GM21723 (cell line): ENCODE measurements at regions not wholly inside any gene's neighbourhood (a gene's known extent, or its start where the extent isn't known, plus 50 kb on each side); places are given as distances from the start of the nearest gene placed in this dataset.
"Not testable (repeated sequence)": the region's sequence is repeated elsewhere in the genome, so short reads cannot be mapped to it uniquely, and the experiment has no call there.

Experiments used
- ATAC-seq: cut with Tn5 transposase; IDR thresholded peaks from one replicate; pipeline ENCODE4 v1.9.1; 2021; ENCODE audit warnings: mild to moderate bottlenecking, moderate library complexity; ENCODE audit not compliant: unreplicated experiment

DNA sequence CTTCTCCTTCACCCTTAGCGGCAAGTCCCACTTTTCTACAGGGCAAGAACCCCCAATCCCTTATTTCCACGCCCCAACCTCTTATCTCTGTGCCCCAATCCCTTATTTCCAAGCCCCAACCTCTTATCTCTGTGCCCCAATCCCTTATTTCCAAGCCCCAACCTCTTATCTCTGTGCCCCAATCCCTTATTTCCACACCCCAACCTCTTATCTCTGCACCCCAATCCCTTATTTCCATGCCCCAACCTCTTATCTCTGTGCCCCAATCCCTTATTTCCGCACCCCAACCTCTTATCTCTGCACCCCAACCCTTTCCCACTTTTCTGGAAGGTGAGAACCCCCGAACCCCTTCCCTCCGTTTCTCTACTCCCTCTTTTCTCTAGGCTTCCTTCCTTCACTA lies 116.1 kb upstream of the GJE1 start:
- not testable (repeated sequence) for ATAC-seq

DNA sequence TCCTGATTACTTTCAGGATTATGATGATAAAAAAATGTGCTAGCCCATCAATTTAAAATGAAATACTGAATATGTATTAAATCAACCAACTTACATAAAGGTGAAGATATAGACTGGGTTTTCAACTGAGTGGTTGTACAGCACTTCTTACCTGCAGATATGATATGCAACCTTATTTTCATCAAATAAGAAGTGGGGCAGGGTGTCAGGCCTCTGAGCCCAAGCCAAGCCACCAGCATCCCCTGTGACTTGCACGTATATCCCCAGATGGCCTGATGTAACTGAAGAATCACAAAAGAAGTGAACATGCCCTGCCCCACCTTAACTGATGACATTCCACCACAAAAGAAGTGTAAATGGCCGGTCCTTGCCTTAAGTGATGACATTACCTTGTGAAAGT lies 117.3 kb upstream of the GJE1 start:
- ATAC-seq: not testable (repeated sequence)

DNA sequence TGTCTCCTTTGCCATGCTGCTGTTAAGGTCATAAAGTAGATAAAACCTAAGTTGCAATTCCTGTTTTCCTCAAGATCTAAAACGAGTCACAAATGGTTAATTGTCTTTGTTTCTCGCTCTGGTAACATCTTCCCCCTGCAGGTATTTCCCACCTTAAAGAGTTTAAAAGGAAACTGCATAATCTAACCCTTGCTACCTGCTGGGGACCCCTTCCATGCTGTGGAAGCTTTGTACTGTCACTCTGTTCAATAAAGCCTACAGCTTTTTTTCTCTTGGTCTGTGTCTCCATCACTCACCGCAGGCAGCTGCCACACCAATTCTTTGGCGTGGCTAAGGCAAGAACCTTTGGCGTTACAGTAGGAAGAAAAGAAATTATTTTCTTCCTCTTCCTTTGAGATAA lies 117.7 kb upstream of the GJE1 start:
- no peak for ATAC-seq

DNA sequence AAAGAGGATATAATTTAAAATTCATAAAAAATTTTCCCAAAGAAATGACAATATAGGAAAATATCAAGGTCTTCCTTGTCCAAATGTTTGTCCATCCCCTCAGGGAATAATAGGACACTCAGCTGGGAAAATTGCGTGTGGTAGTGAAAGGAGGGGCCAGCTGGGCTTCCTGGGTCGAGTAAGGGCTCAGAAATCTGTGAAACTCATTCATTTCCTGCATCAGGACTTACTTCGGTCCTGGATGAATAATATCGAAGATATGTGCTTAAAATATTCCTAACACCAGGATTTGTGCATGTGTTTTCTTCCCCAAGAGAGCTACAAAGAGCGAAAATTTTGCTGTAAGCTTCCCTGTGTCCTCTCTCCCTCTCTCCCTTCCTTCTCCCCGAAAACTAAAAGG lies 118.2 kb upstream of the GJE1 start:
- no peak for ATAC-seq

DNA sequence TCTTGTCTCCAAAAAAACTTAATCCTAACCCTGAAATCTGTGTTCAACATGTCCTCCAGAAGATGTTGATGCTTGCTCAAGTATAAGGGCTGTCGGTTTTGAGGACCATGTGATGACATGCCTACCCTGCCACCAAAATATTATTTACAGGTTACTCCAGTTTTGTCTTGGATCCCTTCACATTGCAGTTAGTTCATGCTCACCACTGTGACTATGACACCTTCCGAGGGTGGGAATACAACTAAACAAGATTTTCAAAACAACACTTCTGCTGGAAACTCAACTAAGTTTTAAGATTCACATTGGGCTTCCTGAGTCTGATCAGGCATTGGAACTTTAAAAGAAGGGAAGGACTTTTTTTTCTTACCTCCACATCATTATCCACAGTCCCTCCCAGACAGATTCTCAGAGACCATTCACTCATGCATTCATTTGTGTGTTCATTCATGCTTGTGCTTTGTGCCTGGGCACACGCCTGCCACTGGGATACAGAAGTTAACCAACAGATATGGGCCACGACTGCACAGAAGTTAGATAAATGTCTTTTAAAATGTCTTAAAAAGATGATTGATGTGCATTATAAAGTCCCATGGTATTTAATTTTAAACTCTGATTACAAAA lies 118.7 kb upstream of the GJE1 start:
- no peak for ATAC-seq

DNA sequence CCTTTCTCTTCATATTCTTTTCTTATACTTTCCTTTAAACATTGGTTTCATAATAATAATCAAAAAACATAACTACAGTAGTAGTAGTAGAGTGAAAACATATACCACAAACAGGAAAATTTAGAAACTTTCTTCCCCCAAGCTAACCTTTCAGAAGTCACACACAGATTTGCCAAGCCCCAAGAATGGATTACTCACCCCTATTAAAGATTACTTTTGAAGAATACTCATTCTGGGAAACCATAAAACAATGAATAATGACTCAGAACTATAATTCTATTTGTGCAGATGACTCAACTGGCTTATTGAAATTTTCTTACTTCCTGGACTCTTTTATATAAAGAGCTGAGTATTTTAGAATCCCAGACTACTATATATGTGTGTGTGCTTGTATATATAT lies 119.4 kb upstream of the GJE1 start:
- peak; percentile 80 for ATAC-seq

DNA sequence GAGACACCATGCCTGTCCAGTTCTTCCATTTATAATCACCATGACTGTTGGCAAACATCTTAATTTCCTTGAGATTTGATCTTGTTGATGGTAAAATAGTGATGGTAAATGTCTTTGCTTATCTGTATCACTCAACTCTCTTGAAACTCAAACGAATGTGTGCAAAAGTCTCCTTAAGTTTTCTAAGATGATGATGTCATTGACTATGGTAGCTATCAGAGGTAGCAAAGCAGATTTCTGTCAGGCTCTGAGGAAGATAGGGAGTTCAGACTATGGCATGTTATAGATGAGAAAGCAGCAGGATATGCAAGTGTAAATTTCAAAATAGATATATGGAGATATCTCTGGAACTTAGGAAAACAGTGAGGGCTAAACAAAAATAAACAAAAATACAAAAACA lies 121.0 kb upstream of the GJE1 start:
- no peak for ATAC-seq

DNA sequence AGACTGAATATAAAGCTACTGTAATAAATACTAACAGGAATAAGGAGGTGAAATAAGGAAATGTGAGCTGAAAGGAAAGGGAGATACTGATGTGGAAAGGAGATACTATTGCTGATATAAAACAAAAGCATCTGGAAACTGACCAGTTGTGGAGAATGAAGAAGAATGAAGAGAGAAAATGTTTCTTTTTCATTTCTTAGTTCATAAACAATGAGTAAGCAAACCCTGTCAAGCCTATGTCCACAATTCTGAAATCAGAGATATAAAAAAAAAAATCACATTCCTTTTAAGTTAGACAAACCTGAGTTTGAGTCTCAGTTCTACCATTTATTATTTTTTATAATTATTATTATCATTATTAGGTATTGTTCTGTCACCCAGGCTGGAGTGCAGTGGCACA lies 121.6 kb upstream of the GJE1 start:
- no peak for ATAC-seq

DNA sequence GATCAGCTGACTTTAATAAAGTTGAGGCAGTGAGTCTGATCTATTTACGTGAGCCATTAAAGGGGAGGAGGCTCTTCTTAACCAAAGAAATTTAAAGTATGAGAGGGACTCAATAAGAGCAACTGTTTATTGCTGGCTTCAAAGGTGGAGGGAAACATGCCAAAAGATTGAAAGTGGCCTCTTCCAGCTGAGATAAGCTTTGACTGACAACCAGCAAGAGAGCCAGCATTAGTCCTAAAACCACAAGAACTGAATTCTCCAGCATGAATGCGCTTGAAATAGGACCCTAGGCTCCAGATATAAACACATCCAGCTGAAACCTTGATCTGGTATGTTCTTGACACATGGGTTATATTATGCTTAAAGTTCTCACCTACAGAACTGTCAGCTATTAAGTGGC lies 123.1 kb upstream of the GJE1 start:
- no peak for ATAC-seq

DNA sequence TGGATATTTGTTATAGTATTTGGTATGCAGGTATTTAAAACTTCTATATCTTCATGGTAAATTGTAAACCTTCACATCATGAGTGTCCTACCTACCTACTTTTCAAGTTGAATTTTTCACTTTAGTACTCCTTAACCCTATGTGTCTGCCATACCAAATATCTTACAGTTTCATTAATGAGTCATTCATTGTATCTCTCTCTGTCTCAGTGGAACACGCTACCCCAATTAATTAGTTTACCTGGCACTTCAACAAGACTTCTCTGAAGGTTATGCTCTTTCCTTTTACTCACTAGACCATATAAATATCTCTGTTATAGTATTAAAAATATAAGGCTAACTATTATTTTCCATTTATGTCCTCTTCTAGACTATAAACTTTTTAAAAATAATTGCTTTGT lies 123.9 kb upstream of the GJE1 start:
- no peak for ATAC-seq

DNA sequence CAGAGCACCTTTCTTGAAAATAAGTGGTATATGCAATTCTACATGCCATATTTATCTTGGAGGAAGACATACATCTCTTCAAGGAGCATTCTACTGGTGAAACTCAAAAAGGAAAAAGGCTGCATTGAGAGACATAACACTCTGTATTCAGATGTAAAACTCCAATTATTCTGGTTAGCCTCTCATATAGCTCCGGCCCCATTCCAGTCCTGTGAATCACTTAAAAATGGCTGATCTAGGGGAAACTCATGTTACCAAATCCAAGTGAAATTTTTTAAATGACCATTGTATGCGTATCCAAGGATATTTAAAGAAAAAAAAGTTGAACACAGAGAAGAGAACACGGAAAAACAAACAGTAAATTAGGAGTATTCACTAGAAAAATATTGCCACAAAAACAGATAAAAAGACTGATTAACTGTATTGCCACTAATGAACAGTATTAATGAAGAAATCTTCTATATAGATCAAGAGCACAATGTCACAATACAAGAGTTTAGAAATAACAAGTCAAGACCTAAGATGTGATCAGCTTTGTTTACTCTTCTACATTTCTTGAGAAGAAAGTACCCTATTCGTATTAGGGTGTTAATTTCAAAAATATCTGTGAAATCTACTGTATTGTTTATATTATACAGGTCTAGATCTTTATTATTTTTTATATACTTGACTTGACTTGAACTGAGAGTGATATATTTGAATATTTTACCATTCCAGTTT lies 124.5 kb upstream of the GJE1 start:
- ATAC-seq: no peak

DNA sequence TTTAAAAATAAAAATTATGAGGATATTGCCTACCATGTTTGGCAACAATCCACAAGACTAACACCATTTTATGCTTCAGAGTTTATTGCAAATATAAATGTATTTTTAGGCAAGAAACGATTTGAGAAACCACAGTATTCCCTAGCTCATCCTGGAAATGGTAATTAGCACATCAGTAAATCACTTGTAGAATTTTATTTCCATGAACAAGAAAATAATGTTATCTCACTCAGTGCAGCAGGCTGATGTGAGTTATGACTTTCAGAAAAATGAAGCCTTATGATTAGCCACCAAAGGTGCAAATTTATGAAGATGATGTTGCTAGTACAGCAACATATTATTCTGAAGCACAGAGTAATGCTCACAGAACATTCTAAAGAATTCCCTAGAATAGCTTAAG lies 127.7 kb upstream of the GJE1 start:
- no peak for ATAC-seq

DNA sequence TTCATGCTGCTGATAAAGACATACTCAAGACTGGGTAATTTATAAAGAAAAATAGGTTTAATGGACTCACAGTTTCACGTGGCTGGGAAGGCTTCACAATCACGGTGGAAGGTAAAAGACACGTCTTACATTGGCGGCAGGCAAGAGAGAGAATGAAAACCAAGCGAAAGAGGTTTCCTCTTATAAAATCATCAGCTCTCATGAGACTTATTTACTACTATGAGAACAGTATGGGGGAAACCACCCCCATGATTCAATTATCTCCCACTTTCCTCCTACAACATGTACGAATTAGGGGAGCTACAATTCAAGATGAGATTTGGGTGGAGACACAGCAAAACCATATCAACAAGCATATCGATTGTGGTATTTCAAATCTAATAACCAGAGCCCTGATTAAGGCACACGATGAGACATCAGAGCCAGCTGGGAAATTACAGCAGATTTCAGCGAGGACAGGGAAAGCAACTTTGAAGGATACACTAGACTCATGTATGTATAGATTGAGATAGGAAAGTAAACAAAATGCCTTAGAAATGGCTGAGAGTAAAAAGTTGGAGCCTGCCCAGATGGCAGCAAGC lies 129.8 kb upstream of the GJE1 start:
- no peak for ATAC-seq

DNA sequence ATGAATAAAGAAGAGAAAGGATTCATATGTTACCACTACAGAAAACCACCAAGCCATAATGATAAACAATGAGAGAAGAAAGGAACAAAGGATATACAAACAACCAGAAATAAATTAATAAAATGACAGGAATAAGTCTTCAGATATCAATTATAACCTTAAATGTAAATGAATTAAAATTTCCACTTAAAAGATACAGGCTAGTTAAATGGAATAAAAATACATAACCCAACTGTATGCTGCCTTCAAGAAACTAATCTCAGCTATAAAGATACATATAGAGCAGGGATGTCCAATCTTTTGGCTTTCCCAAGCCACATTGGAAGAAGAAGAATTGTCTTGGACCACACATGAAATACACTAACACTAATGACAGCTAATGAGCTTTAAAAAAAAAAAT lies 135.9 kb upstream of the GJE1 start:
- ATAC-seq: no peak

DNA sequence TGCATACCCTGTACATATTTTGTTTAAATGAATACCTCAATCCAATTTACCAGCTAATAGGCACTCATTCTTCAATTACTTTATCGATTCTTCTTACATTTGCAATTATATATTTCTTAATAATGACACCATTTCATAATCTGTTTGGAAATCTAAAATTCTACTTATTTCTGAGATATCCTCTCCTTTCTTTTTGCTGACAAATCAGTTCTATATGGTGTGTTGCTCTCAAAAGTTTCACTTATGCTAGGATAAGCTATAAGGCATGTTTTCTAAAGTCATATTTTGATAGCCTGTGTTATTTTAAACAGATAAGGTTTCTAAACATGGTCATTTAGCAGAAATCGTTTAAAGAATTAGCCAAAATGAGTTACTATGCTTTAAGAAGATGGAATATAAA lies 140.6 kb upstream of the GJE1 start:
- no peak for ATAC-seq

DNA sequence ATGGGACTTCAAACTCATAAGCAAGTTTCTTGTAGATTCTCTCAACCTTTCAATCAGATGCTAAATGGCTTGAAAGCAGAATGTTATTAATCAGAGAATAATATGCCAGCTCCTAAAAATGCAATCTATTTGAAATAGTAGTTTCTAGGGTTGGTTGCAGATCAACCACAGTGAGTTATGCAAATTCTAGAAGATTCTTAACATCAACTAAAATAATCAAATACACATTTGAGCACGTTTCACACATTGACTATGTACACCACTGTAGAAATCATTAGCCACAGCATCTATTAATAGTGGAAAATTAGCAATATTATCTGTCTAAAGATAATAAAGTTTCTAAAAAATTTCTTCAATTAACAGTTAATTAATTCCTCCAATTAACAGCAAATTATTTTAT lies 141.9 kb upstream of the GJE1 start:
- ATAC-seq: no peak

DNA sequence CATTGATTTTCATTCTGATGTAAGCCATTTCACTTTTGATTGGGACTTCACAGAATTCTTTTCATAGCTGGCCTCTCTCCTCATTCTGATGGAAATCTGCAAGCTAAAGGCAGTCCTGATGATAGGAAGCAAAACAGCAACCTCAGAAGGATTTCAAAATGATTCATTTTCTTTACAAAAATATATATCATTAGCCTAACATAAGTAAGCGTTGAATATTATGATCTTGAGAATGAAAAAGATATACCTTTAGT lies 143.1 kb upstream of the GJE1 start:
- ATAC-seq: no peak

DNA sequence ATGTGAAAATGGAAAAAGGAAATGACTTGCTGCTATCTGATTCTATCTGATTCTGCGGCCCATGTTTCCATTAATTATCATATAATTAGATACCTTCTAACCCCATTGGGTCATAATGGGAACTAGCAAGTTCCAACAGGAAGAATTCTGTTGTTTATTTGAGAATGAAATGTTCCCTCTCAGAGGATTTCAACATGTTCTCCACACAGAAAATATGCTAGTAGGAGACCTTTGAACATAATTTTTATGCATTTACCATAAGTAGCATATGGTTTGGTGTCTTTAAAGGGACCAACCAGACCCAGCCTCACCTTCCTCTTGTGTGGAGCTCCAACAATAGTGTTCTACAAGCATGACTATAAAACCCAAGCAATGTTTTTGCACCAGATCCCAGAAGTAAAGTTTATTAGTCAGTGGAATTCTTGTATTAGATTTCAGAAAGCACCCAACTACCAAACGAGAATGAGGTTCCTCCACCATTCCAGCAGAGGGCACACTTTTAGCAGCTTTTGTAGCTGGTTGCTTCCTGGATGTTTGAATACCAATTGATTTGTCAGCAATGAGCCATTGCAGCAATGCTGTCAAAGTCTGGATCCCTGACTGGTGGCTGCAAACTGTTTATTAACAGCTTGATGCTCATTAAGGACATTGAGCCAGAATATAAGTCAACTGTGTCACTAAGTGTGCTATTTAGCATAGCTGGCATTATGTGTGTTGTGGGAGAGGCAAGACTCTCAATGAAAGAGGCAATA lies 143.6 kb upstream of the GJE1 start:
- peak; percentile 85 for ATAC-seq

DNA sequence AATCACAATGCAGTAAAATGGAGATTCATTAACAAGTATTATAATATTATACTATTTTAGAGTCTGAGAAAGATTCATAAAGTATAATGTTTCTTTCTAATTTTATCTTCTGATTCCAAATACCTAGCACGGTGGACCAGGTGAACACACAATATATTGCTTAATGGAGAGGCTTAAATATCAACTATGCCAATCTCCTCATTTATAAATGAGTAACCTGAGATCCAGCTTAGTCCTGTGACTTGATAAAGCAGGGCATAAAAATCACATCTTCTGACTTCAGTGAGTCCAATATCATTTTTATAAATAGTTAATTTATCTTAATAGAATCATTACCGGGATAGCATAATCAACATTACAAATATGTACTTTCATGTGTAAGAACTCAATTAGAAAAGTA lies 144.4 kb upstream of the GJE1 start:
- no peak for ATAC-seq

DNA sequence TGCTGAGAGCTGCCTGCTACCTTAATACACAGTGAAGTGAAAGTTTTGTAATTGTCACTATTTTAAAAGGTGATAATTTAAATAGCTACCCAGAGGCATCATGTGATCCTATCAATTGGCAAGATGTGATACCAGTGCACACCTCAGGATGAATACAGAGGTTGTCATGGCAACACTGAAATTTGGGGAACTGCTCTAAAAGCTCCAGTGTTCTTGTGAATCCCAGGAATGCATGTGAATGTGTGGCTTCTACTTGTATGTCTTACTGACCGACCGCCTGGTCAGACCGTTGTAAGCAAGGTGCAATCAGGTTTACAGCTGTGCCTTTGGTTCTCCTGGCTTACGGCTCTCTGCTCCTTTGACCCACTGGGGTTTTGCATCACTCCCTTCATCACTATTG lies 146.3 kb upstream of the GJE1 start:
- ATAC-seq: no peak

DNA sequence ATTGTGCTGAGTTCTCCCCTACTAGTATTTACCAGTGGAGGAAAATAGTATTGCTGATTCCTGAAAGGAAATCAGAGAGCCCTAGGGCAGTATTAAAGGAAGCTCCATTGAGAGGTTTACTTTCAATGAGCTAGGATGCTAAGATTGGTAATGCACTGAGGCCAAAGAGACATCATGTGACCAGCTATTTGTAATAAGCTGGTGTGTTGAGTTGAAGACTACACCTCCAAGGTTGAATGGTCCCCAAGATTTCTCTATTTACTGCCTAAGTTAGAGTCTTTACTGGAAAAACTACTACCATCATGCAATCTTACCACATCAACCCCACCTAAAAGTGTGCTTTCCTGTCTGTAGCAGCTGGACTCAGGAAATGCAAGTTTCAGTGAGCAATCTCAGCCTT lies 151.5 kb upstream of the GJE1 start:
- no peak for ATAC-seq

DNA sequence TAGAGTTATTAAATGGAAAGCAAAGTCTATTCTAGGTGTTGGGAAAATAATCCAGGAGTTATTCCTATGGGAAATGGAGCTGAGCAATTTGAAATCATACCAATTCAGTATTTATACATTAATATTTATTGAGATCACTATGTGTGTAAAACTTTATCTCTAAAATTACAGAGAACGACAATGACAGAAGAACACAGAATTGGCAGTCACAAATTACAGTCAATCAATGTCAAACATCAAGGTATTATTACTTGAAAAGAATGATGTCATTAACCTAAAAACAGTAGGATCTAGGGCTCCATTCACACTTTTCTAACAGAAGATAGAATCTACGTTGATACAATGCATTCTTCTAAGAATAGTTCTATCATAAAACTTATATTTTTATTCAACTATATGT lies 154.9 kb upstream of the GJE1 start:
- no peak for ATAC-seq
